Adrenal gland (tissue), 5 donors: ENCODE measurements at regions not wholly inside any gene's neighbourhood (a gene's known extent, or its start where the extent isn't known, plus 50 kb on each side); places are given as distances from the start of the nearest gene placed in this dataset.

Experiments
- CTCF ChIP-seq, 6 experiments: fragments of 450-650 bp in 4 of 6; fragments of 200-600 bp in 2 of 6; sonication (generic) in 1 of 6; IDR thresholded peaks; 1 replicate in 5 of 6; 2 replicates in 1 of 6; pipeline versions ENCODE4 v1.5.1 to v1.8.0; 2016 to 2021; ENCODE audit warnings: antibody characterized with exemption in 6 of 6, mild to moderate bottlenecking in 2 of 6, moderate library complexity in 1 of 6
- POLR2A ChIP-seq, 2 donors: fragments of 450-650 bp; IDR thresholded peaks; one replicate each; pipeline ENCODE4 v1.6.1; 2017; ENCODE audit warnings: antibody characterized with exemption in 2 of 2, mild to moderate bottlenecking in 2 of 2, moderate library complexity in 1 of 2
- donor health status: DM: no; HTN: no; CAD: no.

GRCh38 chr17:77479372-77480198 lies 338.8 kb downstream of the SEC14L1 start:
- TF ChIP-seq CTCF (IDR thresholded peaks at IDR 0.05) (no peak), POLR2A (IDR thresholded peaks at IDR 0.05) (no peak)
